ENCODE measurements at regions not wholly inside any gene's neighbourhood (a gene's known extent, or its start where the extent isn't known, plus 50 kb on each side); places are given as distances from the start of the nearest gene placed in this dataset.

DNA sequence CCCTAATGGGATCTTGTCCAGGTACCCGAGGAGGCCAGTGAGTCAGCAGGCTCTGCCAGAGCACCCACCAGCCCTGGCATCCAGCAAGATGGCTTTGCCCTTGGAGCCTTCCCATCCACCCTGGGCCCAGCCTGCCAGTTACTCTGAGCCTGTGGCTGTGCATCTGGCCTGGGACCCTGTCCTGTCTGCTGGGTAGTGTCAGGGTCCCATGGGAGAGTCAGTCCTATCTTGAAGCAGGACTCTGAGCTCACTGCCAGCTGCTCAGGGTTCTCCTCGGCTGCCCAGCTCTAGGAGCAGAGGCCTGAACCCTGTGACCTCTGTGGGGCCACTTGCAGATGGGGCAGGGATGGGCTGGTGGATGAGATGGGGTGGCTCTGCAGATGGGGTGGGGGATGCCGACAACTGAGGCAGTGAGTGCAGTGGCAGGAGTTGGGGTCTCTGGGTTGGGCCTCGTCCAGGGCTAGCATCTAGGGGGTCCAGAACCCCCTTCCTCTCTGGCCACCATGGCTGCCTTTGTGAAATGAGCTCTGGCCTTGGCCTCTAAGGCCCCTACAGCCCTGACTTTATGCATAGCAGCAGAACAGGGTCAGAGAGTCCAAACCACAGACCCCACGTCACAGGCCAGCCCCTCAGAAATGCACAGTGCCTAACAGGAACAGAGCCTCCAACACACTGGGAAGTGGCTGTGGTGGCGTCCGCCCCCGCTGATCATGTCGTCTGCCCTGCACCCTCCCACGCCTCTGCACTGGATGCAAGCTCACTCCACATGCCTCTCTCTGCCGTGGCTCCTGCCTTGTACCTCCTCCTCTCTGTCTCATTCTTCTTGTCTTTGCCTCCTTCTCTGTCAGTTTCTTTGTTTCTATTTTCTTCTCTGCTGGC, 88.1 kb upstream of the RET start:
- TF ChIP-seq, protein P1, sequence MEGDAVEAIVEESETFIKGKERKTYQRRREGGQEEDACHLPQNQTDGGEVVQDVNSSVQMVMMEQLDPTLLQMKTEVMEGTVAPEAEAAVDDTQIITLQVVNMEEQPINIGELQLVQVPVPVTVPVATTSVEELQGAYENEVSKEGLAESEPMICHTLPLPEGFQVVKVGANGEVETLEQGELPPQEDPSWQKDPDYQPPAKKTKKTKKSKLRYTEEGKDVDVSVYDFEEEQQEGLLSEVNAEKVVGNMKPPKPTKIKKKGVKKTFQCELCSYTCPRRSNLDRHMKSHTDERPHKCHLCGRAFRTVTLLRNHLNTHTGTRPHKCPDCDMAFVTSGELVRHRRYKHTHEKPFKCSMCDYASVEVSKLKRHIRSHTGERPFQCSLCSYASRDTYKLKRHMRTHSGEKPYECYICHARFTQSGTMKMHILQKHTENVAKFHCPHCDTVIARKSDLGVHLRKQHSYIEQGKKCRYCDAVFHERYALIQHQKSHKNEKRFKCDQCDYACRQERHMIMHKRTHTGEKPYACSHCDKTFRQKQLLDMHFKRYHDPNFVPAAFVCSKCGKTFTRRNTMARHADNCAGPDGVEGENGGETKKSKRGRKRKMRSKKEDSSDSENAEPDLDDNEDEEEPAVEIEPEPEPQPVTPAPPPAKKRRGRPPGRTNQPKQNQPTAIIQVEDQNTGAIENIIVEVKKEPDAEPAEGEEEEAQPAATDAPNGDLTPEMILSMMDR (IDR thresholded peaks at IDR 0.05; ENCODE audit: low read depth, low read length, missing control alignments), result no peak
- no peak overlapping the region for H3K4me3 ChIP-seq (replicated peaks; ENCODE audit: low read depth, low read length)
- no peak for DNase-seq (ENCODE audit: extremely low read depth, low read depth)

- DNase-seq (ENCODE audit: extremely low read depth, low read depth), result no peak
- no peak overlapping the region for H3K4me3 ChIP-seq (replicated peaks; ENCODE audit: low read depth, low read length)
- TF ChIP-seq, protein P1 (IDR thresholded peaks at IDR 0.05; ENCODE audit: low read depth, low read length, missing control alignments), result no peak
Measured at GRCh38 chr10:42989481-42989921, 87.4 kb upstream of the RET start.

- H3K4me3 ChIP-seq (replicated peaks; ENCODE audit: low read depth, low read length), result no peak overlapping the region
- no peak for DNase-seq (ENCODE audit: extremely low read depth, low read depth)
- TF ChIP-seq, protein P1 (IDR thresholded peaks at IDR 0.05; ENCODE audit: low read depth, low read length, missing control alignments), result no peak
Measured at GRCh38 chr10:42990016-42990720, 86.7 kb upstream of the RET start.

DNA sequence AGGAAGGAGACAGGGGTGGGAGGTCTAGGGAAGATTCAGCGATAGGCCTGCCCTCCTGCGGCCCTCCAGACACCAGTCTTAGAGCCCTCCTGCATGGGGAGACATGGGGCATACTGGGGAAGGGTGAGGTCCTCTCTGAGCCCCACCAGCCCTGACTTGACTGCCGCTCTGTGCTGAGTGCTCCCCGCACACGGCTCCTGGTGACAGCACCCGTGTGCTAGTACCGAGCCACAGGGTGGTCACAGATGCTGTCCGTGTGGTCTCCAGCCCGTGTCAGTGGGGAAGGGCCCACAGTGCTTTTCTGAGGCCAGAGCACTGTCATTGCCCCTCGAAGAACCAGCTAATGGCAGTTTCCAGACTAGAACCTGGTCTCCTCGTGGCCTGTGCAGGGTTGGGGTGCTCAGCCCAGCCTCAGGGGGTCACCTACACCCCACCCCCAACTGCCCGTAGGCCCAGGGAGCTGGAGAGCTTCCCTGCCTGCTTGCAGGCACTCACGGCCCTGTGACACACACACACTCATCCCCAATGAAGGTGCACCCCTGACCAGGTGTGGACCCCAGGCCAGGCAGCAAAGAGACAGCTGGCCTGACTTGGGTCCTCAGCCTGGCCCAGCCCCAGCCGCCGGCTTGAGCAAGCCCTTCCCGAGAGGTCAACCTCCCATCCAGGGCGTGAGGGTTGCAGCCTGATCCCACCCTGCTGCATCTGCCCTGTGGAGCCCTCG, 86.0 kb upstream of the RET start:
- DNase-seq (ENCODE audit: extremely low read depth, low read depth), result no peak
- TF ChIP-seq, protein P1 (IDR thresholded peaks at IDR 0.05; ENCODE audit: low read depth, low read length, missing control alignments), result no peak
- no peak overlapping the region for H3K4me3 ChIP-seq (replicated peaks; ENCODE audit: low read depth, low read length)

GRCh38 chr10:42991442-42992098, 85.3 kb upstream of the RET start:
- TF ChIP-seq, protein P1 (IDR thresholded peaks at IDR 0.05; ENCODE audit: low read depth, low read length, missing control alignments), result no peak
- no peak for DNase-seq (ENCODE audit: extremely low read depth, low read depth)
- H3K4me3 ChIP-seq (replicated peaks; ENCODE audit: low read depth, low read length), result no peak overlapping the region

Measured in HFF-Myc (cell line).